ENCODE measurements at regions not wholly inside any gene's neighbourhood (a gene's known extent, or its start where the extent isn't known, plus 50 kb on each side); places are given as distances from the start of the nearest gene placed in this dataset.
"Not testable (repeated sequence)": the region's sequence is repeated elsewhere in the genome, so short reads cannot be mapped to it uniquely, and the experiment has no call there.

DNA sequence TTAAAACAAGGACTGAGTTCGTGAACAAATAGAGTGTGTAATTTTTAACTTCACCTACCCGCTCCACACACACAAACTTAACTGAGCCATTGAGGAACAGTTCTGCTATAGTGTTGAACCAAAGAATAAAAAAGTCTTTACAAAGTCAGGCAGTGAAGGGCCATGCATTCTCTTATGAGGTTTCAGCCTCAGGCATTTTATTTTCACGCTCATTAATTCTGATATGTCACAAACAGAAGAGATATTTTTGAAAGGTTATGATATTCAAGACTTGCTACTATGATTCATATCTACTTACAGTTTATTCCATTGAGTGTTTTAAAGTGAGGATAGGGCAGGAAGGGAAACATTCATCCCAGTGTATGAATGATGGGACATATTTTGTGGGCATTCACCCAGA is 282.2 kb downstream of the SLITRK5 start:
- DNase-seq (ENCODE audit: low read depth), result no peak
- TF ChIP-seq, protein P1, sequence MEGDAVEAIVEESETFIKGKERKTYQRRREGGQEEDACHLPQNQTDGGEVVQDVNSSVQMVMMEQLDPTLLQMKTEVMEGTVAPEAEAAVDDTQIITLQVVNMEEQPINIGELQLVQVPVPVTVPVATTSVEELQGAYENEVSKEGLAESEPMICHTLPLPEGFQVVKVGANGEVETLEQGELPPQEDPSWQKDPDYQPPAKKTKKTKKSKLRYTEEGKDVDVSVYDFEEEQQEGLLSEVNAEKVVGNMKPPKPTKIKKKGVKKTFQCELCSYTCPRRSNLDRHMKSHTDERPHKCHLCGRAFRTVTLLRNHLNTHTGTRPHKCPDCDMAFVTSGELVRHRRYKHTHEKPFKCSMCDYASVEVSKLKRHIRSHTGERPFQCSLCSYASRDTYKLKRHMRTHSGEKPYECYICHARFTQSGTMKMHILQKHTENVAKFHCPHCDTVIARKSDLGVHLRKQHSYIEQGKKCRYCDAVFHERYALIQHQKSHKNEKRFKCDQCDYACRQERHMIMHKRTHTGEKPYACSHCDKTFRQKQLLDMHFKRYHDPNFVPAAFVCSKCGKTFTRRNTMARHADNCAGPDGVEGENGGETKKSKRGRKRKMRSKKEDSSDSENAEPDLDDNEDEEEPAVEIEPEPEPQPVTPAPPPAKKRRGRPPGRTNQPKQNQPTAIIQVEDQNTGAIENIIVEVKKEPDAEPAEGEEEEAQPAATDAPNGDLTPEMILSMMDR (conservative IDR thresholded peaks at IDR 0.05; ENCODE audit: low read depth, low read length), result no peak
- no peak overlapping the region for H3K4me3 ChIP-seq (ENCODE audit: low read depth, low read length)

DNA sequence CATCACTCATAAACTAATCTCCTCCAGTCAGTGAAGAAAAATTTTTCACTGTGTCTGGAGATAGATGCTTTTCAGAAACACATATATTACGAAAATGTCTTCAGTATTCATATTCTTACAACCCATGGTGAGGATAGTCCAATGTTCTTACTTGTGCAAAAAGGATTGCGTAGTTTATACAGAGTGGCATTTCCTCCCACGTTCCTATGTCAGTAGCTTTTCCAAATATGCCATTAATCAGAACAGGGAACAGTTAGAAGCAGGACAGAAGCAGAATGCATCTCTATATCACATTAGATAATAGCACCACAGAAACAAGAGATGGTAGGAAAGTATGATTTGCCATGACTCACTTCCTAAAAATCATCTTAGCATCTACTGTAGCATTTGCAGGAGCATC is 282.9 kb downstream of the SLITRK5 start:
- no peak for DNase-seq (ENCODE audit: low read depth)
- no peak overlapping the region for H3K4me3 ChIP-seq (ENCODE audit: low read depth, low read length)
- TF ChIP-seq, protein P1 (conservative IDR thresholded peaks at IDR 0.05; ENCODE audit: low read depth, low read length), result no peak

DNA sequence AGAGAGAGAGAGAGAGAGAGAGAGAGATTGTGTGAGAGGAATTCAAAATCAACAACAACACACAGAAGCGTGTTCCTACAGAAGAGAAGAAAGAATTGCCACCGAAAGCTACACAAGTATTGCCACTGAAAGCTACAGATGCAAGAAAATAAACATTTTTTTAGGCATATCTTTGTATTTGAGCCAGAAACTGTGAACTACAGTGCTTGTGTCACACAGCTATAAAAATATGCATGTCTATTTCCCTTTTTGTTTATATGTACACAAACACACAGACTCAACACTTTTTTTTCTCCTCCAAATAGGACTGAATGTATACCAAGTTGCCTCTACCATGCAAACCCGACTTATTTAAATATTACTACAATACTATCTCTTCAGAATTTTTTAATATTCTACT is 290.4 kb downstream of the SLITRK5 start:
- no peak overlapping the region for H3K4me3 ChIP-seq (ENCODE audit: low read depth, low read length)
- TF ChIP-seq, protein P1 (conservative IDR thresholded peaks at IDR 0.05; ENCODE audit: low read depth, low read length), result no peak
- DNase-seq (ENCODE audit: low read depth), result no peak

DNA sequence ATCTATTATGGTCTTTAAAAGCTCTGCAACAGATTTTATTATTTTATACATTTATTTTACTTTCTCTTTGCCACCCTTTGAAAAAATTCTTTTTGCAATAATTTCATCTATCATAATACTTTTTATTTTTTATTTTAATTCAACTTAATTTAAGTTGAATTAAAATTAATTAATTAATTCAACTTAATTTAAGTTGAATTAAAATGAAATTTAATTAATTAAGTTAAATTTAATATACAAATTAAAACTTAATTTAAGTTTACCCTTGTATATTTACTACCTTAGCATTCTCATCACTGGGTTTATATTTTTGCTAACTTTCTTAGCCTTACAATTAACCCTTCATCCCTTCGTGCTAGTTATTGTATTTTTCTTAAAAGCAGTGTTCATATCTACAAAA is 301.4 kb downstream of the SLITRK5 start:
- no peak overlapping the region for H3K4me3 ChIP-seq (ENCODE audit: low read depth, low read length)
- TF ChIP-seq, protein P1 (conservative IDR thresholded peaks at IDR 0.05; ENCODE audit: low read depth, low read length), result no peak
- no peak for DNase-seq (ENCODE audit: low read depth)

DNA sequence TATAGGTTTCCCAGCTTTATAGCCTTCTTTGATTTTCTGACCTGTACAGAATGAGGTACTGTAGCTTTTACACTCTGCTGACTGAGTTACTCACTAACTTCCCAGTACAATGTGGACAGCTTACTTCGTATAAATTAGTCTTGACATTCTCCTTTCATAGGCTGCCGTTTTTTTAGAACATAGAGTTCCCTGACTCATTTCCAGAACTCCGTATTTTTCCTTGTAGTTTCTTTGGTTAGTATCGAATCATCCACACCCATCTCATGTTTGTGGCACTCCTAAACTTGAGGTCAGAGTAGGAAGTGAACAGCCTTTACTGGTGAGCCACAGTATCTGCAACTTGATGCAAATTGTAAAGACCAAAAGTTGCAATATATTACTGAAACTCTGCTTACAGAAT is 303.9 kb downstream of the SLITRK5 start:
- H3K4me3 ChIP-seq (ENCODE audit: low read depth, low read length), result no peak overlapping the region
- TF ChIP-seq, protein P1 (conservative IDR thresholded peaks at IDR 0.05; ENCODE audit: low read depth, low read length), result no peak
- peak; percentile 65 for DNase-seq (ENCODE audit: low read depth)

DNA sequence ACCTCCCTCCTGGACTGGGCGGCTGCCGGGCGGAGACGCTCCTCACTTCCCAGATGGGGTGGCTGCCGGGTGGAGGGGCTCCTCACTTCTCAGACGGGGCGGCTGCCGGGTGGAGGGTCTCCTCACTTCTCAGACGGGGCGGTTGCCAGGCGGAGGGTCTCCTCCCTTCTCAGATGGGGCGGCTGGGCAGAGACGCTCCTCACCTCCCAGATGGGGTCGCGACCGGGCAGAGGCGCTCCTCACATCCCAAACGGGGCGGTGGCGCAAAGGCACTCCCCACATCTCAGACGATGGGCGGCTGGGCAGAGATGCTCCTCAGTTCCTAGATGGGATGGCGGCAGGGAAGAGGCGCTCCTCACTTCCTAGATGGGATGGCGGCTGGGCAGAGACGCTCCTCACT is 305.5 kb downstream of the SLITRK5 start:
- H3K4me3 ChIP-seq (ENCODE audit: low read depth, low read length); DNase-seq (ENCODE audit: low read depth): not testable (repeated sequence)

DNA sequence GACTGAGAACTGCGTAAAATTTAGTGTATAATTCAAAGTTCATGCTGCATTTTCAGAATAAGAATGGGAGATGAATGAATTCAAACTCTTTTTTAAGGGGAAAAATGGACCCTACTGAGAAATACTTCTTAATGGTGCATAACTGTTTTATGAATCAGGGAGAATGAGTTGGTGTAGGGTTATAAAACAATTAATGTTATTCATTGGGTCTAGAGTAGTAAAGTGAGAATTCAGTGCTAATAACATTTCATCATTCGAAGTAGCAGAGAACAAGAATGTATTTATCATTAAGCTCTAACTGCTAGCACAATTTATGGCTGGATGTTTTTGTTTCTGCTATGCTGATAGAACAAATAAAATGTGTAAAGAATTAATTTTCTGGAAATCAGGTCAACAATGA is 310.2 kb downstream of the SLITRK5 start:
- DNase-seq (ENCODE audit: low read depth), result no peak
- TF ChIP-seq, protein P1 (conservative IDR thresholded peaks at IDR 0.05; ENCODE audit: low read depth, low read length), result no peak
- no peak overlapping the region for H3K4me3 ChIP-seq (ENCODE audit: low read depth, low read length)

DNA sequence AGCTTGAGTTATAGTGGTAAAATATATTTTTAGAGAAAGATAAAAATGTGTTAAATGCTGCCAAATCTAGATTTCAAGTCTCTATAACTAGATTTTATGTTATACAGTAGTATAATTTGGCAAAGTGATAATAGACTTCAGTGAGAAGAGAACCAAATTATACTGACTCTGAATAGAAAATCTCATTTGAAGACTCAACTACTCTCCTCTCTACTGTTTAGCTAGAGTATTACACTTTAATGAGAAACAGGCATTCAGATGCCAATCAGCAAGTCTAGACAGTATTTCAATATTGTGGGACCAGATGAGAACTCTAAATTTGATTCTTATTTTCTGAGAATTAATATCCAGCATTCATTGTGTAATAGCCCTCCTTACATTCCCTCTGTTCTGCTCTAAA is 311.2 kb downstream of the SLITRK5 start:
- DNase-seq (ENCODE audit: low read depth), result no peak
- no peak overlapping the region for H3K4me3 ChIP-seq (ENCODE audit: low read depth, low read length)
- TF ChIP-seq, protein P1 (conservative IDR thresholded peaks at IDR 0.05; ENCODE audit: low read depth, low read length), result no peak

Measured in epithelial cell of proximal tubule (primary cell).